HG03442 (cell line): ENCODE measurements at regions not wholly inside any gene's neighbourhood (a gene's known extent, or its start where the extent isn't known, plus 50 kb on each side); places are given as distances from the start of the nearest gene placed in this dataset.
"Not testable (repeated sequence)": the region's sequence is repeated elsewhere in the genome, so short reads cannot be mapped to it uniquely, and the experiment has no call there.

Experiments used
- ATAC-seq: cut with Tn5 transposase; IDR thresholded peaks from one replicate; pipeline ENCODE4 v1.9.1; 2021; ENCODE audit warnings: mild to moderate bottlenecking, moderate library complexity; ENCODE audit not compliant: unreplicated experiment

- no peak for ATAC-seq
Measured at GRCh38 chr18:59801576-59801975, 98.2 kb upstream of the PMAIP1 start.

GRCh38 chr18:59800897-59801296, 98.9 kb upstream of the PMAIP1 start:
- no peak for ATAC-seq

GRCh38 chr18:59799383-59800015, 100.3 kb upstream of the PMAIP1 start:
- no peak for ATAC-seq

- ATAC-seq: no peak
Measured at GRCh38 chr18:59795882-59796281, 98.7 kb upstream of the CCBE1 start.

- no peak for ATAC-seq
Measured at GRCh38 chr18:59792353-59792752, 95.1 kb upstream of the CCBE1 start.

- ATAC-seq: not testable (repeated sequence)
Measured at GRCh38 chr18:59790346-59790936, 93.2 kb upstream of the CCBE1 start.

GRCh38 chr18:59788791-59789106, 91.5 kb upstream of the CCBE1 start:
- no peak for ATAC-seq

GRCh38 chr18:59787998-59788790, 91.0 kb upstream of the CCBE1 start:
- no peak for ATAC-seq

- no peak for ATAC-seq
Measured at GRCh38 chr18:59784694-59785093, 87.5 kb upstream of the CCBE1 start.

GRCh38 chr18:59783138-59783537, 85.9 kb upstream of the CCBE1 start:
- peak; percentile 92 for ATAC-seq

- ATAC-seq: no peak
Measured at GRCh38 chr18:59779979-59780378, 82.8 kb upstream of the CCBE1 start.

- ATAC-seq: no peak
Measured at GRCh38 chr18:59778434-59778833, 81.2 kb upstream of the CCBE1 start.

- ATAC-seq: no peak
Measured at GRCh38 chr18:59777636-59778035, 80.4 kb upstream of the CCBE1 start.

- no peak for ATAC-seq
Measured at GRCh38 chr18:59769129-59769865, 72.1 kb upstream of the CCBE1 start.

- ATAC-seq: no peak
Measured at GRCh38 chr18:59768409-59768808, 71.2 kb upstream of the CCBE1 start.

GRCh38 chr18:59767732-59768131, 70.5 kb upstream of the CCBE1 start:
- ATAC-seq: no peak

GRCh38 chr18:59765343-59765742, 68.1 kb upstream of the CCBE1 start:
- no peak for ATAC-seq

GRCh38 chr18:59764281-59764680, 67.1 kb upstream of the CCBE1 start:
- ATAC-seq: no peak

- no peak for ATAC-seq
Measured at GRCh38 chr18:59763541-59764136, 66.4 kb upstream of the CCBE1 start.

- ATAC-seq: no peak
Measured at GRCh38 chr18:59760619-59761600, 63.7 kb upstream of the CCBE1 start.
